ENCODE measurements at regions not wholly inside any gene's neighbourhood (a gene's known extent, or its start where the extent isn't known, plus 50 kb on each side); places are given as distances from the start of the nearest gene placed in this dataset. TPM values are rescaled to one million over a fixed set of nuclear protein-coding genes. Genes with fewer than 3 reads are reported as not detected.

Small RNA genes in the stretch of these regions (small RNA-seq; reads per million reads assigned to genes)
- gene RNA5SP44 (not detected), gene RNU6-608P (not detected)

Data from GM12878 (cell line).